Osteoblast (primary cell): ENCODE measurements at regions not wholly inside any gene's neighbourhood (a gene's known extent, or its start where the extent isn't known, plus 50 kb on each side); places are given as distances from the start of the nearest gene placed in this dataset.

Experiments used
- DNase-seq: peaks from one replicate; pipeline ENCODE4 v3.0.0; 2011; ENCODE audit warnings: low spot score, mixed read lengths; ENCODE audit not compliant: insufficient read length; ENCODE audit errors: missing footprints
- H2AFZ ChIP-seq: 2 replicates; pipeline ENCODE4 v1.6.0; 2011; ENCODE audit warnings: mild to moderate bottlenecking, low read length
- H3K27ac ChIP-seq: 2 replicates; pipeline ENCODE4 v1.5.1; 2011; ENCODE audit warnings: mild to moderate bottlenecking, low read depth, low read length, moderate library complexity
- H3K27me3 ChIP-seq: 2 replicates; pipeline ENCODE4 v1.6.0; 2012; ENCODE audit warnings: mild to moderate bottlenecking, control low read depth, inconsistent platforms, low read length, moderate library complexity; ENCODE audit not compliant: insufficient read depth
- H3K36me3 ChIP-seq: 2 replicates; pipeline ENCODE4 v1.5.1; 2011; ENCODE audit warnings: mild to moderate bottlenecking, low read length, control low read depth, moderate library complexity; ENCODE audit not compliant: insufficient read depth
- H3K4me1 ChIP-seq: 2 replicates; pipeline ENCODE4 v1.5.1; 2011; ENCODE audit warnings: mild to moderate bottlenecking, low read length, control low read depth, moderate library complexity; ENCODE audit not compliant: insufficient read depth
- H3K4me2 ChIP-seq: 2 replicates; pipeline ENCODE4 v1.6.0; 2011; ENCODE audit warnings: mild to moderate bottlenecking, low read length; ENCODE audit not compliant: insufficient read depth
- H3K4me3 ChIP-seq: fragments of 200-600 bp; sonication (generic); 3 replicates; pipeline ENCODE4 v1.5.1; 2012; ENCODE audit warnings: mild to moderate bottlenecking, low read length, inconsistent platforms; ENCODE audit not compliant: insufficient read depth
- H3K79me2 ChIP-seq: 2 replicates; pipeline ENCODE4 v1.6.0; 2012; ENCODE audit warnings: mild to moderate bottlenecking, low read length, control low read depth, inconsistent platforms; ENCODE audit not compliant: insufficient read depth
- H3K9me3 ChIP-seq: 2 replicates; pipeline ENCODE4 v1.5.1; 2011; ENCODE audit warnings: low read depth, low read length, control low read depth
- H4K20me1 ChIP-seq: 2 replicates; pipeline ENCODE4 v1.6.0; 2012; ENCODE audit warnings: mild to moderate bottlenecking, low read length, control low read depth; ENCODE audit not compliant: insufficient read depth
- CTCF ChIP-seq: IDR thresholded peaks from 2 replicates; pipeline ENCODE4 v1.5.1; 2011; ENCODE audit warnings: mild to moderate bottlenecking, low read depth, low read length, moderate library complexity; ENCODE audit errors: extremely low read depth

- no peak for TF ChIP-seq CTCF
- Histone ChIP-seq H2AFZ (no peak overlapping the region), H3K36me3 (no peaks in the 10 kb centered on the region), H4K20me1 (no peaks in the 10 kb centered on the region), H3K9me3 (no peaks in the 10 kb centered on the region), H3K4me2 (no peak overlapping the region), H3K27me3 (no peaks in the 10 kb centered on the region), H3K4me1 (no peaks in the 10 kb centered on the region), H3K4me3 (no peak overlapping the region), H3K27ac (no peak overlapping the region), H3K79me2 (no peaks in the 10 kb centered on the region)
- DNase-seq, result no peak
These were observed 260.4 kb downstream of the CBLN4 start for GRCh38 chr20:55744896-55745295.

GRCh38 chr20:55741801-55742200 lies 263.5 kb downstream of the CBLN4 start:
- Histone ChIP-seq H3K79me2 (no peaks in the 10 kb centered on the region), H3K4me3 (no peak overlapping the region), H3K27ac (no peak overlapping the region), H3K27me3 (no peaks in the 10 kb centered on the region), H4K20me1 (no peaks in the 10 kb centered on the region), H3K36me3 (no peaks in the 10 kb centered on the region), H3K9me3 (no peaks in the 10 kb centered on the region), H2AFZ (no peak overlapping the region), H3K4me1 (no peaks in the 10 kb centered on the region), H3K4me2 (no peak overlapping the region)
- no peak for TF ChIP-seq CTCF
- no peak for DNase-seq

DNA sequence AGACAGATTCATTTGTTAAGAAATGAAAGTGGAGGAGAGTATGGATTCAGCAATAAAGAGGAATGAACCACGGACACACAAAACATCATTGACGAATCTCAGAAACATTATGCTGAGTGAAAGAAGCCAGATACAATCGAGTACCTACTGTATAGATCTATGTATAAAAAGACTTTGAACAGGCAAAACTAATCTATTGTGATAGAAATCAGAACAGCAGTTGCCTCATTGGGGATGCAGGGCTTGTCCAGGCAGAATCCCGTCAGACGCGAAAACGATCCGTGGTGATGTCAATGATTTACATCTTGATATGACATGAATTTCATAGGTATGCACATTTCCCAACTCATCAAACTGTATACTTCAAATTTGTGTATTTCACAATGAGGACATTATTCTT lies 265.2 kb downstream of the CBLN4 start:
- H3K9me3 ChIP-seq, result no peaks in the 10 kb centered on the region
- H3K79me2 ChIP-seq, result no peaks in the 10 kb centered on the region
- no peaks in the 10 kb centered on the region for H3K4me1 ChIP-seq
- H3K4me3 ChIP-seq, result no peak overlapping the region
- no peak for DNase-seq
- H3K36me3 ChIP-seq, result no peaks in the 10 kb centered on the region
- H4K20me1 ChIP-seq, result no peaks in the 10 kb centered on the region
- TF ChIP-seq CTCF, result no peak
- H3K27ac ChIP-seq, result no peak overlapping the region
- H2AFZ ChIP-seq, result no peak overlapping the region
- no peak overlapping the region for H3K4me2 ChIP-seq
- H3K27me3 ChIP-seq, result no peaks in the 10 kb centered on the region

- DNase-seq, result no peak
- Histone ChIP-seq H3K36me3 (no peaks in the 10 kb centered on the region), H2AFZ (no peak overlapping the region), H3K27me3 (no peaks in the 10 kb centered on the region), H3K27ac (no peak overlapping the region), H3K4me3 (no peak overlapping the region), H4K20me1 (no peaks in the 10 kb centered on the region), H3K79me2 (no peaks in the 10 kb centered on the region), H3K9me3 (peaks cover 4% of the 10 kb centered on the region), H3K4me2 (no peak overlapping the region), H3K4me1 (no peaks in the 10 kb centered on the region)
- TF ChIP-seq CTCF, result no peak
These were observed 275.0 kb downstream of the CBLN4 start for GRCh38 chr20:55730321-55730720.
